Eye (tissue), 1 donor: ENCODE measurements at regions not wholly inside any gene's neighbourhood (a gene's known extent, or its start where the extent isn't known, plus 50 kb on each side); places are given as distances from the start of the nearest gene placed in this dataset.
"Not testable (repeated sequence)": the region's sequence is repeated elsewhere in the genome, so short reads cannot be mapped to it uniquely, and the experiment has no call there.

ENCODE experiments used
- DNase-seq: peaks from one replicate; pipeline ENCODE4 v3.0.0-alpha.2; 2015

DNA sequence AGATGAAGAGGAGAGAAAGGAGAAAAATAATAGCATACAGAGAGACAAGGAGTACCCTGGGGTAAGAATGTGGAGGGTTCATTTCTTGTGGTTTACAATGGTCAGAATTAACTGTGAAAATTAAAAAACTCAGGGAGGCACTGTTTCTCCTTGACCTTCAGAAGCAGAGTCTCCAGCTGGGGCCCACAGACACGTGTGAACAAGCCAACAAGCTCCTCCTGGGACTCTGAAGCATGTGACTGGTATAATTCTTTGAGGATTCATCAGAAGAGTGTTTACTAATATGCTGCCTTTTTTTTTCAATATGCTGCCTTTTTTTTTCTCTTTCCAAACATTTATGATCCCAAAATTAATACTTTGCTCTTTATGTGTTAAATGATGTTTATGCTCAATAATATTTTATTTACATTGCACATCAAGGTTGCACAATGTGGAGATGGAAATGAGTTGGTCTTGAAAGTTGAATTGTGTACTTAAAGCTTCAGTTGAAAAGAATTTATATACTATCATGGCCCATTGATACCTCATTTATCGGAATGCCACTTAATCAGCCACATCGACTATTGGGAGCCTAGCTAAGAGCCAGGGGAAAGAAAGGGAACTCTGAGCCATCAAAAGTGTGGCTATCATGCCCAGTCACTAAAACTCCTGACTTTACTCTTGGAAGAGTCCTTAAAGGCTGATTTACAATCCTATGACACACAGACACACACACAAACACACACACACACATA is 134.7 kb upstream of the RHOBTB1 start:
- DNase-seq: no peak

DNA sequence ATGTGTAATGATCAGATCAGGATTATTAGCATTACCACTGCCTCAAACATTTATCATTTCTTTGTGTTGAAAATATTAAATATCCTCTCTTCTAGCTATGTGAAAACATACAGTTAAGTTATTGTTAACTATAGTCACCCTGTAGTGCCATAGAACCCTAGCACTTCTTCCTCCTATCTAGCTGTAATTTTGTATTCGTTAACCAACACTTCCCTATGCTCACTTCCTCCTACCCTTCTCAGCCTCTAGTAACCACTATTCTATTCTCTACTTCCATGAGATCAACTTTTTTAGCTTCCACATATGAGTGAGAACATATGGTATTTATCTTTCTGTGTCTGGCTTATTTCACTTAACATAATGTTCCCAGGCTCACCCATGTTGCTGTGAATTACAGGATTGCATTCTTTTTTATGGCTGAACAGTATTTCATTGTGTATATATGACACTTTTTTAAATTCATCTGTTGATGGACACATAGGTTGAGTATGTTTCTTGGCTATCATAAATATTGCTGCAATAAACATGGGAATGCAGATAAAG is 132.7 kb upstream of the RHOBTB1 start:
- no peak for DNase-seq

GRCh38 chr10:61073391-61073790 is 129.4 kb upstream of the RHOBTB1 start:
- DNase-seq: no peak

DNA sequence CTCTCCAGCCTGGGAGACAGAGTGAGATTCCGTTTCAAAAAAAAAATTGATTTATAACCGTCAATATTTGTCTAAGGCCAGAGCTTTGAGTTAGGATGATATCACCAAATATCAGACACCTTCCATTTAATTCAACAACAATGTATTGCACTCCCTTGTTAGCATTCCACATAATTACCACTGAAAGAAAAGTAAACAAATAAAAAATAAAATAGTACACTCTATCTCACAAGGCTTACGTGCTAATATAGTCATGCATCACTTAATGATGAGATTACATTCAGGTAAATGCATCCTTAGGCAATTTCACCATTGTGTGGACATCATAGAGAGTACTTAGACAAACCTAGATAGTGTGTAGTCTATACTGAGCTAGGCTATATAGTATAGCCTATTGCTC is 127.6 kb upstream of the RHOBTB1 start:
- no peak for DNase-seq

DNA sequence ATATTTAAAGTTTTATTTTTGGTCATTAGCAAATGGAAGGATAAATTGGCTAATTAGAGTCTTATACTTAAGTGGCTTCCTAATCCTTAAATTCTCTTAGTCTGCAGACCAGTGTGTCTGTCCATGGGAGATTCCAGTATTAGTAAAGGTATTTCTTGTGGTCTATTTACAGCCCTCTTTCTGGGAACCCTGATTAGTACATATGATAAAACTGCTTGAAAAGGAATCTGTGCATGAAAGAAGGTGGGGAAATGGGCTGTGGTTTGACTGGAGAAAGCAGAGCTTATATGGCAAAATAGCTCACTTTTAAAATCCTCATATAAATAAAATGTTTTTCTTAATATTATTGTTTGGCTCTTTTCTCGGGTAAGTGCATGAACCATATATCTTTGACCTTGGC is 124.5 kb upstream of the RHOBTB1 start:
- DNase-seq: no peak

DNA sequence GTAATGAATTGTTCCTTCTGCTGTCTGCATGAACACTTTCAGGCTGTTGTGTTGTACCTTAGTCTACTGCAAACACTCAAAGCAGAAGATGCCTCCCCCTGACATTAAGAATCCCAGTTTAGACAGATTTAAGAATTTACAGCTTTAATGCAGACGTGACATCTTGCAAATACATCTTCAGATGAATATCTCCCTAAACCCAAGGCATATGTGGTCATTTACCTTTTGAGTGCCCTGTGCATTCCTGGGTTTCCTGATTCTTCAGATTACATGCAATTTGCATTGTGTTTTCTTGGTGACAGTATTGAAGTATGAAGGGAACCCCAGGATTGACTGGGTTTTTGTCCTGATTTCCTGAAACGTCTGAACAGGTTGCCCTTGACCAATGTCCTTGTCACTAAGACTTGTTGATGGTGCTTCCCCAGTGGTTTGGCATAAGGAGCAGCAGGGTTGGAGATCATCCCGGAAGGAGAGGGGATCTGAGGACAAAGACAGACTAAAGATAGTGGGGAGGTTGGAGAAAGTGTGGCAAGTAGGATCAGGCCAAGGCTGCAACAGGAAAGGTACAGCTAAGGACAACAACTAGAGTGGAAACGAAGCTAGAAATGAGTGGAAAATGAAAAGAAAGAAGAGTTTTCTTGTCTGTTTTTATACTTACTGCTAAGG is 123.8 kb upstream of the RHOBTB1 start:
- DNase-seq: no peak

- peak; percentile 79 for DNase-seq
These were observed 122.8 kb upstream of the RHOBTB1 start for GRCh38 chr10:61066661-61067344.

DNA sequence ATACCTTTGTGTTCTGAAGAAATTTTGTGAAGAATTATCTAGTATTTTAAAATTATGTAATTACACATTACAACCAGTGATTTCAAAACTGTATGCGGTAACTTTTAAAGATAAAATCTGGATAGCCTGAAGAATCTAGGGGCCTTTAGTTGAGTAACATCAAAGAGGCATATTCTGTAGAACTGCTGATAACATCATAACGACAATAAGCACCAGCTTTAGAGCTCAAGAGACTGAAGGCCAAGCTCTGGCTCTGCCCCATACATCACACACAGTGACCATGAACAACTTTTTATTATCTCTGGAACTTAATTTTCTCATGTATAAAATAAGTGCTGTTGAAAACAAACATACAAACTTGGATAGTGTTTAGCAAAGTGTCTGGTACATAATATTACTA is 121.1 kb upstream of the RHOBTB1 start:
- no peak for DNase-seq

DNA sequence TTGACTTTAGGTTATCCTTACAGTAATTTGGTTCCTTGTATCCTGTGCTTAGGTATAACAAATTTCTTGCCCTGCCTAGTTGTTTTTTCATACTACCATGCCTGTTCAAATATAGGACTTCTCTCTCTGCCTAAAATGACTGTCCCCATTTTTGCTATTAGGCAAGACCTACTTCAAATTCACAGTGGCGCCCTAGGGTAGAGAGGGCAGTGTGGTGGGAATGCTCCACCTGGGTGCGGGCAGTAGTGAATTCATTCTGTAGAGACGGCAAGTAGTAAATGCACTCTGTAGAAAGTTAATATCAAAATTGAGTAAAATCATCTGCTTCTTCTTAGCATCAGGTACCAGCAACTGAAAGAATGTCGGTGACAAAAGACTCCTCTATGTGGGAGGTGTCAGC is 120.4 kb upstream of the RHOBTB1 start:
- DNase-seq: no peak

GRCh38 chr10:61063901-61064300 is 119.9 kb upstream of the RHOBTB1 start:
- no peak for DNase-seq

DNA sequence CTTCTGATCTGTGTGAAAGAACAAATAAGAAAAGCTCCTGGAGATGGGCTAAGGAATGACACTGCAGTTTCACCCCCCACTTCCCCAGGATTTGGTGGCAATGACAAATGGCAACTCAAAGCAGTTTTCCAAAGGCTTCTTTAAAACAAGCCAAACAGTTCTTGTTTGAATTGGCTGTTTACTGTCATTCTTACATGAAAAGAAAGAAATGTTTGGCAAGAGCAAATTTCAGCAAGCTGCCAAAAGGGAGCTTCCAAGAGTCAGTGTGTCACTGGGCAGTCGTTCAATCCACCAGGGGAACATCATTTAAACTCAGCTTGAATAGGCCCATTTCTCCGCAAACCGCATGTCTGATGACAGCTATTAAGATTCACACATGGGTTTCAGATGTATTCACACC is 119.0 kb upstream of the RHOBTB1 start:
- DNase-seq: no peak

- DNase-seq: peak; percentile 57
These were observed 118.0 kb upstream of the RHOBTB1 start for GRCh38 chr10:61061923-61062504.

DNA sequence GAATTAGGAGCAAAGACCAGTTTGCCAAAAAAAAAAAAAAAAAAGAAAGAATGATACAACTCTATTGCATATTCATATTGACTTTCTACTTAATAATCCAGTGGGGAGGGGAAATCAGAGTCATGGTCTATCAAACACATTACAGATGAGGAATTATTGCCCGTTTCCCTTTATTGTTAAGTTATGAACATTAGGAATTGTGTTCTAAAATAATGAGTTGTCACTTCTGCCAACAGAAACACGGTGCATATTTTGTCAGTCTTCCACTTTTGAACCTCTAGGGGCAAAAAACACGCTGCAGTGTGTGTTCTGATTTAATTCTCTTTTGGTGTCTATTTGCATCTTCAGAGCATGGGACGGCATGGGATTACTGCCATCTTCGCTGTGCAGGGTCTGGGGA is 115.7 kb upstream of the RHOBTB1 start:
- DNase-seq: no peak

- DNase-seq: no peak
These were observed 108.7 kb upstream of the RHOBTB1 start for GRCh38 chr10:61052469-61053205.

GRCh38 chr10:61051344-61051743 is 107.4 kb upstream of the RHOBTB1 start:
- no peak for DNase-seq

- no peak for DNase-seq
These were observed 106.2 kb upstream of the RHOBTB1 start for GRCh38 chr10:61050120-61050745.

- no peak for DNase-seq
These were observed 105.4 kb upstream of the RHOBTB1 start for GRCh38 chr10:61049386-61049785.

DNA sequence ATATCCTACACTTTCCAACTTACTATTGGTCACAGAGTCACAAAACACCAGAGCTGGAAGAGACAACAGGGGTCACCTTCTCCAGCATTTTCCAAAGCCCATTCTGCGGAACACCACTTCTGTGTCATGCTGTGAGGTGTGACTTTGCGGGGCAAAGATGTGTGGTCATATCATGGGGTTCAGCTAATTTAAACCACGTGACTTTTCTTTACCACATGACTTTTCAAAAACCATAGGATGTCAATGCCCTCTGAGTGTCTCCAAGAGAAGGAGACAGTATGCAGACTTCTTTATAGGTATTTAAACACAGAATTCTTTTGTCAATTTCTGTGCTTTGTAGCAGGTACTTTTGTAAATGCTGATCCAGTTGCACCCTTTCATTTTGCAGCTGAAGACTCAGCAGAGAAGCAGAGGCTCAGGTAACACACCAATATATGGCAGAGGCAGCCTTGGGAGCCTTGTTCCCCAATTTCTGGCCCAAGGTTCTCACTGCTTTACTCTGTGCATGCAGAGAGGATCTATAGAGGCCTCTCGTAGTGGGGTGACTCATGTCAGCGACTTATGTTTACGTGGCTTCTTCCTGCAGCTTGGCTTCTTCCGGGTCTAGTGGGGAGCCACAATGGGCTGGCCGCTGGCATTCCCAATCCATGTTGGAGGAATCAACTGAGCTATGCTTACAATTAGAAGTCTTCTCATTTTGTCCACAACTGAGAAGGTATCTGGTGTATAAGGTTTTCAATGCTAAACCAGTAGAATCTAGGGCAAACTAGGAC is 104.0 kb upstream of the RHOBTB1 start:
- no peak for DNase-seq

DNA sequence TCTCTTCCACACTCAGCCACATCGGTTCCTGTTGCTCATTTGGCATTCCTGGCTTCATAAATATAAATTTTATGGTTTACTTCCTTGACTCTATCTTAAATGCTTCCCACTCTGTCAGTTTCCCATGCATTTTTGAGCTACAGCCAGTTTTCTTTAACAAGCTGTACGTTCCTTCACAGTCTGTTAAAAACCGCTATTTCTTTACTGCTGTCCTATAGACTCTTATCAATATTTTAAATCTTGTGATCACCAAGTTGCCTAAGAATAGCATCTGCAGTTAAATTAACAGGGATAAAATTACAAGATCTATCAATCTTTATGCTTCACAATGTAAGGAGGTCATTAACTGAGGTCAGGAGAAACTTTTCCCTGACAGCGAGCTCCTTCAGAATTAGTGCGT is 103.1 kb upstream of the RHOBTB1 start:
- DNase-seq: peak; percentile 46

DNA sequence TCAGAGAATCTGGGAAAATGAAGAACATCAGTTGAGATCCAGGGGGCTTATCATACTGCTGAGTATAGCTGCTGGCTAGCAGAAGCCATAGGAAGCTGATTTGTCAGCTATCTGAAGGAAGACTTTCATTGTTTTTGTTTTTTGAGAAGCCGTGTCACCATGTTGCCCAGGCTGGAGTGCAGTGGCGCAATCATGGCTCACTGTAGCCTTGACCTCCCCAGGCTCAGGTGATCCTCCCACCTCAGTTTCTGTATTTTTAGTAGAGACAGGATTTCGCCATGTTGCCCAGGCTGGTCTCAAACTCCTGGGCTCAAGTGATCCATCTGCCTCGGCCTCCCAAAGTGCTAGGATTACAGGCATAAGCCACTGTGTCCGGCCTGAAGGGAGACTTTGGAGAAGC is 101.5 kb upstream of the RHOBTB1 start:
- DNase-seq: not testable (repeated sequence)

DNA sequence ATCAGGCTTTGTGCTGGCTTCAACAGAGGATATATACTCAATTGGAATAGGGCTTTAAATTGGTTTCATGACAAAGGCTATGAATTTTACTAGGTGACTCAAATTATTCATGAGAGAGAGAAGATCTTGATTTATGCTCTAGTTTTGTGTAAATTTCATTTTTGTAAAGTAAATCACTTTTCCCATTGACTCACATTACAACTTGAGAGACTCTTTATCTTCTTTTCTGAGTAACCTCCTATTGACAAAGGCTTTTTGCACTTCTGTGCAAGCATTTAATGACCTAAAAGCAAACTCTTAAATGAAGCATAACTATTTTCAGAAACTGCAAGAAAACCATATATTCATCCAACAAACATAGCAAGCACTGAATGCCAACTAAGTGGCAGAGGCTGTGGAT is 98.5 kb upstream of the RHOBTB1 start:
- DNase-seq: no peak
